ENCODE measurements at regions not wholly inside any gene's neighbourhood (a gene's known extent, or its start where the extent isn't known, plus 50 kb on each side); places are given as distances from the start of the nearest gene placed in this dataset.
"Not testable (repeated sequence)": the region's sequence is repeated elsewhere in the genome, so short reads cannot be mapped to it uniquely, and the experiment has no call there.

- FAIRE-seq: no peak
Measured at GRCh38 chr16:65318590-65319257, 196.9 kb upstream of the CDH11 start.

- no peak for FAIRE-seq
Measured at GRCh38 chr16:65318138-65318537, 196.3 kb upstream of the CDH11 start.

GRCh38 chr16:65316808-65317207 is 194.9 kb upstream of the CDH11 start:
- FAIRE-seq: no peak

GRCh38 chr16:65315081-65315780 is 193.4 kb upstream of the CDH11 start:
- no peak for FAIRE-seq

- FAIRE-seq: no peak
Measured at GRCh38 chr16:65314627-65315008, 192.8 kb upstream of the CDH11 start.

GRCh38 chr16:65313936-65314626 is 192.2 kb upstream of the CDH11 start:
- no peak for FAIRE-seq

- no peak for FAIRE-seq
Measured at GRCh38 chr16:65312795-65313194, 190.9 kb upstream of the CDH11 start.

GRCh38 chr16:65312071-65312470 is 190.2 kb upstream of the CDH11 start:
- no peak for FAIRE-seq

GRCh38 chr16:65310491-65310890 is 188.6 kb upstream of the CDH11 start:
- FAIRE-seq: not testable (repeated sequence)

- FAIRE-seq: no peak
Measured at GRCh38 chr16:65309354-65309753, 187.5 kb upstream of the CDH11 start.

GRCh38 chr16:65308506-65308905 is 186.6 kb upstream of the CDH11 start:
- FAIRE-seq: no peak

GRCh38 chr16:65307286-65307685 is 185.4 kb upstream of the CDH11 start:
- no peak for FAIRE-seq

GRCh38 chr16:65306722-65307121 is 184.9 kb upstream of the CDH11 start:
- no peak for FAIRE-seq

GRCh38 chr16:65306300-65306699 is 184.4 kb upstream of the CDH11 start:
- no peak for FAIRE-seq

- no peak for FAIRE-seq
Measured at GRCh38 chr16:65305266-65305959, 183.6 kb upstream of the CDH11 start.

GRCh38 chr16:65301029-65301428 is 179.2 kb upstream of the CDH11 start:
- FAIRE-seq: no peak

- no peak for FAIRE-seq
Measured at GRCh38 chr16:65297453-65297852, 175.6 kb upstream of the CDH11 start.

- FAIRE-seq: no peak
Measured at GRCh38 chr16:65295527-65295926, 173.7 kb upstream of the CDH11 start.

GRCh38 chr16:65294708-65295107 is 172.8 kb upstream of the CDH11 start:
- no peak for FAIRE-seq

- FAIRE-seq: no peak
Measured at GRCh38 chr16:65294165-65294564, 172.3 kb upstream of the CDH11 start.

GRCh38 chr16:65289022-65289421 is 167.2 kb upstream of the CDH11 start:
- no peak for FAIRE-seq

- FAIRE-seq: no peak
Measured at GRCh38 chr16:65287307-65287706, 165.4 kb upstream of the CDH11 start.

Data from G401.6 (cell line).